Loucy (cell line): ENCODE measurements at regions not wholly inside any gene's neighbourhood (a gene's known extent, or its start where the extent isn't known, plus 50 kb on each side); places are given as distances from the start of the nearest gene placed in this dataset.

ENCODE experiments used
- H2AFZ ChIP-seq: fragments of 200-600 bp; sonication (generic); 2 replicates; pipeline ENCODE4 v1.6.0; 2016; ENCODE audit warnings: antibody characterized with exemption, mild to moderate bottlenecking, low read length, moderate library complexity
- H3F3A ChIP-seq: fragments of 200-600 bp; 2 replicates; pipeline ENCODE4 v1.6.0; 2016; ENCODE audit warnings: antibody characterized with exemption, low read depth, mild to moderate bottlenecking
- H3K27me3 ChIP-seq: fragments of 200-600 bp; sonication (generic); 2 replicates; pipeline ENCODE4 v1.6.1; 2014; ENCODE audit warnings: low read length, mild to moderate bottlenecking; ENCODE audit not compliant: insufficient read depth, poor library complexity, severe bottlenecking
- H3K36me3 ChIP-seq: fragments of 200-600 bp; sonication (generic); 2 replicates; pipeline ENCODE4 v1.6.1; 2016; ENCODE audit warnings: low read length; ENCODE audit not compliant: insufficient read depth
- H3K4me1 ChIP-seq: fragments of 200-600 bp; sonication (generic); 2 replicates; pipeline ENCODE4 v1.5.1; 2014; ENCODE audit warnings: low read length, mild to moderate bottlenecking; ENCODE audit not compliant: insufficient read depth, poor library complexity, severe bottlenecking
- H3K4me2 ChIP-seq: fragments of 200-600 bp; sonication (generic); 2 replicates; pipeline ENCODE4 v1.6.0; 2014; ENCODE audit warnings: antibody characterized with exemption, low read length, low read depth, mild to moderate bottlenecking; ENCODE audit not compliant: poor library complexity, severe bottlenecking
- H3K4me3 ChIP-seq: fragments of 200-600 bp; sonication (generic); 2 replicates; pipeline ENCODE4 v1.5.1; 2014; ENCODE audit warnings: low read length, mild to moderate bottlenecking, mixed read lengths; ENCODE audit not compliant: poor library complexity, severe bottlenecking
- H3K79me2 ChIP-seq: fragments of 200-600 bp; sonication (generic); 2 replicates; pipeline ENCODE4 v1.6.1; 2014; ENCODE audit warnings: low read length; ENCODE audit not compliant: insufficient read depth
- H3K9ac ChIP-seq: fragments of 200-600 bp; sonication (generic); 2 replicates; pipeline ENCODE4 v1.6.0; 2014; ENCODE audit warnings: mild to moderate bottlenecking, low read depth, low read length, moderate library complexity; ENCODE audit not compliant: poor library complexity, severe bottlenecking
- H3K9me2 ChIP-seq: fragments of 200-600 bp; sonication (generic); replicated peaks from 2 replicates; pipeline ENCODE4 v1.6.1; 2016; ENCODE audit warnings: low read depth, low read length, mixed read lengths
- H3K9me3 ChIP-seq: fragments of 200-600 bp; sonication (generic); 2 replicates; pipeline ENCODE4 v1.6.1; 2014; ENCODE audit warnings: mild to moderate bottlenecking, antibody characterized with exemption, low read length, low read depth; ENCODE audit not compliant: insufficient read depth
- H4K20me1 ChIP-seq: fragments of 200-600 bp; sonication (generic); 2 replicates; pipeline ENCODE4 v1.6.0; 2014; ENCODE audit warnings: antibody characterized with exemption, low read length, mild to moderate bottlenecking; ENCODE audit not compliant: insufficient read depth, poor library complexity, severe bottlenecking
- EZH2phosphoT487 ChIP-seq: fragments of 200-600 bp; IDR thresholded peaks from 2 replicates; pipeline ENCODE4 v1.6.1; 2018; ENCODE audit warnings: antibody characterized with exemption, mild to moderate bottlenecking, moderate library complexity, borderline replicate concordance
- TF ChIP-seq, protein P1 (sequence below): fragments of 200-600 bp; sonication (generic); conservative IDR thresholded peaks from 2 replicates; pipeline ENCODE4 v1.5.1; 2014; ENCODE audit warnings: mild to moderate bottlenecking, antibody characterized with exemption, low read length

DNA sequence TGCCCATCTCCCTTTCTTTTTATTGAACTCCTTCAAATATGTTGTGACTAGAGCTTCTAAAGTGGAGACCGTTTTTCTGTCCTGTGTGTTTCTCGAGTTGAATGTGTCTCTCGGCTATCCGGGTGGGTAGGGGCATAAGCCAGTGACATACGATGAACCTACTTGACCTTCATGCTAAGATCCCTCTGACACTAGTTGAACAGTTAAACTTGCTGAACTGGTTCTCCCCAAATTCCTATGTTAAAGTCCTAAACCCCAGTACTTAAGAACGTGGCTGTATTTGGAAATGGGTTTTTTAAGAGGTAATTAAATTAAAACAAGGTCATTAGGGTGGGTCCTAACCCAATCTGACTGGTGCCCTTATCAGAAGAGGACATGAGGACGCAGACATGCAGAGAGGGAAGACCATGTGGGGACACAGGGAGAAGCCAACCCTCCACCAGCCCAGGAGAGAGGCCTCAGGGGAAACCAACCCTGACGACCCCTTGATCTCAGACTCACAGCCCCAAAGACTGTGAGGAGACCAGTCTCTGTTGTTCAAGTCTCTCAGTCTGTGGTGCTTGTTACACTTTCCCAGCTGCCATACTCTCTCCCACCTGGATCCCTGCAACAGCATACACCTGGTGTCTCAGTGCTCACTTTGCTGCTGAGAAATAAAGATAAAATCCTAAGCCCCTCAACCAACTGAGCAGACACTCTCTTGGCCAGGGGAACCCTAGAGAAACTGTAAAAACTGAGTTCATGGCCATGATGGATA lies 208.4 kb downstream of the MYLK4 start:
- Histone ChIP-seq H3K4me1 (peaks cover 66% of the 10 kb centered on the region), H2AFZ (no peak overlapping the region; the same call in 1 of the 2 replicates), H3K27me3 (no peaks in the 10 kb centered on the region), H3F3A (peaks cover 3% of the 10 kb centered on the region; the same call in 1 of the 2 replicates), H3K9me3 (no peaks in the 10 kb centered on the region), H3K36me3 (no peaks in the 10 kb centered on the region), H3K79me2 (no peaks in the 10 kb centered on the region), H3K9ac (peak overlapping the region; percentile 58), H3K4me2 (peak overlapping the region; percentile 79), H3K4me3 (peak overlapping the region; percentile 50), H3K9me2 (no peaks in the 10 kb centered on the region), H4K20me1 (no peaks in the 10 kb centered on the region)
- TF ChIP-seq, protein P1, sequence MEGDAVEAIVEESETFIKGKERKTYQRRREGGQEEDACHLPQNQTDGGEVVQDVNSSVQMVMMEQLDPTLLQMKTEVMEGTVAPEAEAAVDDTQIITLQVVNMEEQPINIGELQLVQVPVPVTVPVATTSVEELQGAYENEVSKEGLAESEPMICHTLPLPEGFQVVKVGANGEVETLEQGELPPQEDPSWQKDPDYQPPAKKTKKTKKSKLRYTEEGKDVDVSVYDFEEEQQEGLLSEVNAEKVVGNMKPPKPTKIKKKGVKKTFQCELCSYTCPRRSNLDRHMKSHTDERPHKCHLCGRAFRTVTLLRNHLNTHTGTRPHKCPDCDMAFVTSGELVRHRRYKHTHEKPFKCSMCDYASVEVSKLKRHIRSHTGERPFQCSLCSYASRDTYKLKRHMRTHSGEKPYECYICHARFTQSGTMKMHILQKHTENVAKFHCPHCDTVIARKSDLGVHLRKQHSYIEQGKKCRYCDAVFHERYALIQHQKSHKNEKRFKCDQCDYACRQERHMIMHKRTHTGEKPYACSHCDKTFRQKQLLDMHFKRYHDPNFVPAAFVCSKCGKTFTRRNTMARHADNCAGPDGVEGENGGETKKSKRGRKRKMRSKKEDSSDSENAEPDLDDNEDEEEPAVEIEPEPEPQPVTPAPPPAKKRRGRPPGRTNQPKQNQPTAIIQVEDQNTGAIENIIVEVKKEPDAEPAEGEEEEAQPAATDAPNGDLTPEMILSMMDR = no peak
- no peak for TF ChIP-seq EZH2phosphoT487

DNA sequence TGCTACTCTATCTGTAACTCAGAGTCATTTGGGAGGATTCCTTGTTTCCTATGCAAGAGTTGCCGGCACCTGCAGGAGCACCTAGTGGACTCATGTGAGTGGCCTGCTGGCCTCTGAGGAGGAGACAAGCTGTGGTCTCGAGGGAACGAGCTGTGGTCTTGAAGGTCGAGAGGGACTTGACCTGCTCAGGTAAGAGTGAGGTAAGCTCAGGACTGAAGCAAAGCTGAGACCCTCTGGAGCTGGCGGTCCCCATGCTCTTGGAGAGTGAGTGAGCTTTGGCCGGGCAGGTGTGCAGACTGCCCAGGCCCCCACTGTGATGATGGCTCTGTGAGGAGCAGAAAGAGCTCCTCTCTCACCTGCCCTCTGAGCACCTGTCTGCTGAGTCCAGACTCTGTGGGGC lies 214.3 kb downstream of the MYLK4 start:
- no peaks in the 10 kb centered on the region for H4K20me1 ChIP-seq
- H2AFZ ChIP-seq = no peak overlapping the region
- TF ChIP-seq EZH2phosphoT487 = no peak
- TF ChIP-seq, protein P1 = no peak
- H3K79me2 ChIP-seq = no peaks in the 10 kb centered on the region
- H3K9me3 ChIP-seq = peaks cover 6% of the 10 kb centered on the region; the same call in 1 of the 2 replicates
- H3K4me3 ChIP-seq = no peak overlapping the region
- no peak overlapping the region for H3K4me2 ChIP-seq
- H3F3A ChIP-seq = no peaks in the 10 kb centered on the region
- H3K4me1 ChIP-seq = peaks cover 32% of the 10 kb centered on the region
- H3K27me3 ChIP-seq = no peaks in the 10 kb centered on the region
- no peak overlapping the region for H3K9ac ChIP-seq
- H3K9me2 ChIP-seq = no peaks in the 10 kb centered on the region
- H3K36me3 ChIP-seq = no peaks in the 10 kb centered on the region

DNA sequence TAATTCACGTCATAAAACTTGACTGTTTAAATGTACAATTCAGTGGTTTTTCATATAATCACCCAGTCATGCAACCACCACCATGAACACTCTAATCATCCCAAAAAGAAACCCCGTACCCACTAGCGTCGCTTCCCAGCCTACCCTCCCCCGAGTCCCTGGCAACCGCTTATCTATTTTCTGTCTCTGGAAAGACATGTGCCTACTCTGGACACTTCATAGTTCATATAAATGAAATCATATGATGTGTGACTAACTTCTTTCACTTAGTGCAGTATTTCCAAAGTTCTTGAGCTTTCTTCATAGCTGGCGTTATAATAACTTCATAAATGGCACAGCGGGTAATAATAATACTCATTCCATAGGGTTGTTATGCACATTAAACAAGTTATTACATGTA lies 215.2 kb downstream of the MYLK4 start:
- no peaks in the 10 kb centered on the region for H3K36me3 ChIP-seq
- no peak overlapping the region for H3K4me3 ChIP-seq
- H3K9ac ChIP-seq = no peak overlapping the region
- no peaks in the 10 kb centered on the region for H3F3A ChIP-seq
- no peak for TF ChIP-seq EZH2phosphoT487
- TF ChIP-seq, protein P1 = no peak
- peaks cover 26% of the 10 kb centered on the region for H3K4me1 ChIP-seq
- no peaks in the 10 kb centered on the region for H3K79me2 ChIP-seq
- no peaks in the 10 kb centered on the region for H3K27me3 ChIP-seq
- no peaks in the 10 kb centered on the region for H4K20me1 ChIP-seq
- H2AFZ ChIP-seq = no peak overlapping the region
- H3K4me2 ChIP-seq = no peak overlapping the region
- H3K9me3 ChIP-seq = peaks cover 6% of the 10 kb centered on the region; the same call in 1 of the 2 replicates
- no peaks in the 10 kb centered on the region for H3K9me2 ChIP-seq
